ENCODE measurements at regions not wholly inside any gene's neighbourhood (a gene's known extent, or its start where the extent isn't known, plus 50 kb on each side); places are given as distances from the start of the nearest gene placed in this dataset.

- WGBS, result 71% methylated on average over 5 of the region's 5 CpGs
Observed at GRCh38 chr10:130470286-130470685, 334.1 kb downstream of the GLRX3 start.

GRCh38 chr10:130470973-130471372 lies 334.8 kb downstream of the GLRX3 start:
- Histone ChIP-seq H3K9me3 (ENCODE audit: control insufficient read depth, low read length) (no peaks in the 10 kb centered on the region), H3K27me3 (ENCODE audit: control insufficient read depth, insufficient read depth) (no peaks in the 10 kb centered on the region), H3K4me3 (ENCODE audit: low read length) (no peak overlapping the region), H3K27ac (ENCODE audit: low read length) (no peak overlapping the region), H3K4me1 (ENCODE audit: control insufficient read depth, insufficient read depth, low read length) (no peaks in the 10 kb centered on the region)
- intact Hi-C loops (cut with DNase I), result no loop called here
- DNase-seq, result no peak
- WGBS, result 92% methylated on average over 6 of the region's 6 CpGs
- no peak for ATAC-seq

More at GRCh38 chr10:130470286-130470685, 334.1 kb downstream of the GLRX3 start:
- H3K27ac ChIP-seq (ENCODE audit: low read length), result no peak overlapping the region
- no peaks in the 10 kb centered on the region for H3K27me3 ChIP-seq (ENCODE audit: control insufficient read depth, insufficient read depth)
- no peaks in the 10 kb centered on the region for H3K4me1 ChIP-seq (ENCODE audit: control insufficient read depth, insufficient read depth, low read length)
- intact Hi-C loops (cut with DNase I), result no loop called here
- no peak overlapping the region for H3K4me3 ChIP-seq (ENCODE audit: low read length)
- H3K9me3 ChIP-seq (ENCODE audit: control insufficient read depth, low read length), result no peaks in the 10 kb centered on the region
- no peak for ATAC-seq
- no peak for DNase-seq

- intact Hi-C loops (cut with DNase I), result no loop called here
- DNase-seq, result no peak
- H3K27me3 ChIP-seq (ENCODE audit: control insufficient read depth, insufficient read depth), result no peaks in the 10 kb centered on the region
- no peak overlapping the region for H3K27ac ChIP-seq (ENCODE audit: low read length)
- H3K4me1 ChIP-seq (ENCODE audit: control insufficient read depth, insufficient read depth, low read length), result no peaks in the 10 kb centered on the region
- H3K9me3 ChIP-seq (ENCODE audit: control insufficient read depth, low read length), result no peaks in the 10 kb centered on the region
- no peak for ATAC-seq
- 74% methylated on average over 11 of the region's 11 CpGs for WGBS
- H3K4me3 ChIP-seq (ENCODE audit: low read length), result no peak overlapping the region
Observed at GRCh38 chr10:130471486-130471885, 335.3 kb downstream of the GLRX3 start.

GRCh38 chr10:130472236-130472635 lies 336.0 kb downstream of the GLRX3 start:
- H3K4me1 ChIP-seq (ENCODE audit: control insufficient read depth, insufficient read depth, low read length), result no peaks in the 10 kb centered on the region
- no peaks in the 10 kb centered on the region for H3K9me3 ChIP-seq (ENCODE audit: control insufficient read depth, low read length)
- no peak for DNase-seq
- H3K27ac ChIP-seq (ENCODE audit: low read length), result no peak overlapping the region
- 80% methylated on average over 5 of the region's 5 CpGs for WGBS
- H3K27me3 ChIP-seq (ENCODE audit: control insufficient read depth, insufficient read depth), result no peaks in the 10 kb centered on the region
- ATAC-seq, result no peak
- intact Hi-C loops (cut with DNase I), result no loop called here
- no peak overlapping the region for H3K4me3 ChIP-seq (ENCODE audit: low read length)

GRCh38 chr10:130474591-130474990 lies 338.4 kb downstream of the GLRX3 start:
- DNase-seq (no peak), ATAC-seq (no peak)
- Histone ChIP-seq H3K4me3 (ENCODE audit: low read length) (no peak overlapping the region), H3K27ac (ENCODE audit: low read length) (no peak overlapping the region), H3K4me1 (ENCODE audit: control insufficient read depth, insufficient read depth, low read length) (no peaks in the 10 kb centered on the region), H3K9me3 (ENCODE audit: control insufficient read depth, low read length) (no peaks in the 10 kb centered on the region), H3K27me3 (ENCODE audit: control insufficient read depth, insufficient read depth) (no peaks in the 10 kb centered on the region)
- WGBS, result 78% methylated on average over 9 of the region's 9 CpGs
- intact Hi-C loops (cut with DNase I), result no loop called here

- ATAC-seq (no peak), DNase-seq (no peak)
- Histone ChIP-seq H3K9me3 (ENCODE audit: control insufficient read depth, low read length) (no peaks in the 10 kb centered on the region), H3K4me1 (ENCODE audit: control insufficient read depth, insufficient read depth, low read length) (no peaks in the 10 kb centered on the region), H3K27me3 (ENCODE audit: control insufficient read depth, insufficient read depth) (no peaks in the 10 kb centered on the region), H3K4me3 (ENCODE audit: low read length) (no peak overlapping the region), H3K27ac (ENCODE audit: low read length) (no peak overlapping the region)
- 57% methylated on average over 5 of the region's 5 CpGs for WGBS
- intact Hi-C loops (cut with DNase I), result no loop called here
Observed at GRCh38 chr10:130477360-130477759, 341.2 kb downstream of the GLRX3 start.

GRCh38 chr10:130479146-130479545 lies 343.0 kb downstream of the GLRX3 start:
- WGBS, result 75% methylated on average over 7 of the region's 7 CpGs
- Histone ChIP-seq H3K4me1 (ENCODE audit: control insufficient read depth, insufficient read depth, low read length) (no peaks in the 10 kb centered on the region), H3K9me3 (ENCODE audit: control insufficient read depth, low read length) (no peaks in the 10 kb centered on the region), H3K27ac (ENCODE audit: low read length) (no peak overlapping the region), H3K27me3 (ENCODE audit: control insufficient read depth, insufficient read depth) (no peaks in the 10 kb centered on the region), H3K4me3 (ENCODE audit: low read length) (no peak overlapping the region)
- ATAC-seq, result no peak
- DNase-seq, result no peak
- intact Hi-C loops (cut with DNase I), result no loop called here

- intact Hi-C loops (cut with DNase I), result no loop called here
- ATAC-seq (no peak), DNase-seq (no peak)
- WGBS, result 87% methylated on average over 8 of the region's 8 CpGs
- Histone ChIP-seq H3K9me3 (ENCODE audit: control insufficient read depth, low read length) (no peaks in the 10 kb centered on the region), H3K27me3 (ENCODE audit: control insufficient read depth, insufficient read depth) (no peaks in the 10 kb centered on the region), H3K4me3 (ENCODE audit: low read length) (no peak overlapping the region), H3K4me1 (ENCODE audit: control insufficient read depth, insufficient read depth, low read length) (no peaks in the 10 kb centered on the region), H3K27ac (ENCODE audit: low read length) (no peak overlapping the region)
Observed at GRCh38 chr10:130479926-130480325, 343.7 kb downstream of the GLRX3 start.

- intact Hi-C loops (cut with DNase I), result no loop called here
- H3K27me3 ChIP-seq (ENCODE audit: control insufficient read depth, insufficient read depth), result no peaks in the 10 kb centered on the region
Observed at GRCh38 chr10:130480491-130480890, 344.3 kb downstream of the GLRX3 start.

GRCh38 chr10:130481076-130481930 lies 345.1 kb downstream of the GLRX3 start:
- H3K4me1 ChIP-seq (ENCODE audit: control insufficient read depth, insufficient read depth, low read length), result no peaks in the 10 kb centered on the region
- H3K27me3 ChIP-seq (ENCODE audit: control insufficient read depth, insufficient read depth), result no peaks in the 10 kb centered on the region
- DNase-seq, result no peak
- ATAC-seq, result no peak
- 76% methylated on average over 18 of the region's 18 CpGs for WGBS
- intact Hi-C loops (cut with DNase I), result no loop called here
- H3K27ac ChIP-seq (ENCODE audit: low read length), result no peak overlapping the region
- no peak overlapping the region for H3K4me3 ChIP-seq (ENCODE audit: low read length)
- no peaks in the 10 kb centered on the region for H3K9me3 ChIP-seq (ENCODE audit: control insufficient read depth, low read length)

More at GRCh38 chr10:130480491-130480890, 344.3 kb downstream of the GLRX3 start:
- Histone ChIP-seq H3K27ac (ENCODE audit: low read length) (no peak overlapping the region), H3K4me1 (ENCODE audit: control insufficient read depth, insufficient read depth, low read length) (no peaks in the 10 kb centered on the region), H3K9me3 (ENCODE audit: control insufficient read depth, low read length) (no peaks in the 10 kb centered on the region), H3K4me3 (ENCODE audit: low read length) (no peak overlapping the region)
- ATAC-seq (no peak), DNase-seq (no peak)
- 89% methylated on average over 16 of the region's 16 CpGs for WGBS

GRCh38 chr10:130481936-130482335 lies 345.7 kb downstream of the GLRX3 start:
- no peak overlapping the region for H3K4me3 ChIP-seq (ENCODE audit: low read length)
- no peaks in the 10 kb centered on the region for H3K4me1 ChIP-seq (ENCODE audit: control insufficient read depth, insufficient read depth, low read length)
- 58% methylated on average over 11 of the region's 11 CpGs for WGBS
- H3K9me3 ChIP-seq (ENCODE audit: control insufficient read depth, low read length), result no peaks in the 10 kb centered on the region
- ATAC-seq (no peak), DNase-seq (no peak)
- intact Hi-C loops (cut with DNase I), result no loop called here
- no peaks in the 10 kb centered on the region for H3K27me3 ChIP-seq (ENCODE audit: control insufficient read depth, insufficient read depth)
- no peak overlapping the region for H3K27ac ChIP-seq (ENCODE audit: low read length)
